ENCODE measurements at regions not wholly inside any gene's neighbourhood (a gene's known extent, or its start where the extent isn't known, plus 50 kb on each side); places are given as distances from the start of the nearest gene placed in this dataset.

- TF ChIP-seq, protein P1, sequence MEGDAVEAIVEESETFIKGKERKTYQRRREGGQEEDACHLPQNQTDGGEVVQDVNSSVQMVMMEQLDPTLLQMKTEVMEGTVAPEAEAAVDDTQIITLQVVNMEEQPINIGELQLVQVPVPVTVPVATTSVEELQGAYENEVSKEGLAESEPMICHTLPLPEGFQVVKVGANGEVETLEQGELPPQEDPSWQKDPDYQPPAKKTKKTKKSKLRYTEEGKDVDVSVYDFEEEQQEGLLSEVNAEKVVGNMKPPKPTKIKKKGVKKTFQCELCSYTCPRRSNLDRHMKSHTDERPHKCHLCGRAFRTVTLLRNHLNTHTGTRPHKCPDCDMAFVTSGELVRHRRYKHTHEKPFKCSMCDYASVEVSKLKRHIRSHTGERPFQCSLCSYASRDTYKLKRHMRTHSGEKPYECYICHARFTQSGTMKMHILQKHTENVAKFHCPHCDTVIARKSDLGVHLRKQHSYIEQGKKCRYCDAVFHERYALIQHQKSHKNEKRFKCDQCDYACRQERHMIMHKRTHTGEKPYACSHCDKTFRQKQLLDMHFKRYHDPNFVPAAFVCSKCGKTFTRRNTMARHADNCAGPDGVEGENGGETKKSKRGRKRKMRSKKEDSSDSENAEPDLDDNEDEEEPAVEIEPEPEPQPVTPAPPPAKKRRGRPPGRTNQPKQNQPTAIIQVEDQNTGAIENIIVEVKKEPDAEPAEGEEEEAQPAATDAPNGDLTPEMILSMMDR (conservative IDR thresholded peaks at IDR 0.05; ENCODE audit: low read length), result no peak
- TF ChIP-seq EZH2phosphoT487 (IDR thresholded peaks at IDR 0.05; ENCODE audit: borderline replicate concordance), result no peak
These were observed 51.9 kb upstream of the NAB1 start for GRCh38 chr2:190596993-190597392.

All from Loucy (cell line).